Peyer's patch (tissue), 4 donors: ENCODE measurements at regions not wholly inside any gene's neighbourhood (a gene's known extent, or its start where the extent isn't known, plus 50 kb on each side); places are given as distances from the start of the nearest gene placed in this dataset.

Experiments
- POLR2A ChIP-seq, 2 donors: fragments of 450-650 bp; IDR thresholded peaks; one replicate each; pipeline ENCODE4 v1.5.1; 2017; ENCODE audit warnings: antibody characterized with exemption in 2 of 2, mild to moderate bottlenecking in 2 of 2, moderate library complexity in 2 of 2
- TF ChIP-seq, protein P1 (sequence below), 6 experiments: fragments of 450-650 bp in 4 of 6; fragments of 200-600 bp in 2 of 6; sonication (generic) in 1 of 6; IDR thresholded peaks; one replicate each; pipeline ENCODE4 v1.5.1; 2017 to 2019; ENCODE audit warnings: antibody characterized with exemption in 6 of 6, mild to moderate bottlenecking in 3 of 6, moderate library complexity in 1 of 6

DNA sequence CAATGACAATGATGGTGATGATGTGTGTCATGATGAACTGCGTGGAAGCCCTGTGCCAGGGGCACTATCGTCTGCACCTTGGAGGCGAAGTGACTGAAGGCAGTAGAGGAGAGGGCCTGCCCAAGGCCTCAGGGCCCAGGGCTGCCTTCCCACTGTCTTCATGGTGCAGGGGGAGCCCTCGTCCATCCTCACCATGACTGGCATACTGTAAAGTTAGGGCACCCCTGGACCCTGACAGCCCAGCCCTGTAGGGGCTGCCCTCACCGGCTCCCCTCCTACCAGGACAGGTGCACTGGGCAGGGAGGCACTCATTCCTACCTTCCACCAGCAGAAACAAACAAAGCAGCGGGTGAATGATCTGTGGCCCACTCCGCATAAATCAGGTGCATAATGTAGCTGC lies 156.9 kb upstream of the C1orf174 start:
- TF ChIP-seq, protein P1, sequence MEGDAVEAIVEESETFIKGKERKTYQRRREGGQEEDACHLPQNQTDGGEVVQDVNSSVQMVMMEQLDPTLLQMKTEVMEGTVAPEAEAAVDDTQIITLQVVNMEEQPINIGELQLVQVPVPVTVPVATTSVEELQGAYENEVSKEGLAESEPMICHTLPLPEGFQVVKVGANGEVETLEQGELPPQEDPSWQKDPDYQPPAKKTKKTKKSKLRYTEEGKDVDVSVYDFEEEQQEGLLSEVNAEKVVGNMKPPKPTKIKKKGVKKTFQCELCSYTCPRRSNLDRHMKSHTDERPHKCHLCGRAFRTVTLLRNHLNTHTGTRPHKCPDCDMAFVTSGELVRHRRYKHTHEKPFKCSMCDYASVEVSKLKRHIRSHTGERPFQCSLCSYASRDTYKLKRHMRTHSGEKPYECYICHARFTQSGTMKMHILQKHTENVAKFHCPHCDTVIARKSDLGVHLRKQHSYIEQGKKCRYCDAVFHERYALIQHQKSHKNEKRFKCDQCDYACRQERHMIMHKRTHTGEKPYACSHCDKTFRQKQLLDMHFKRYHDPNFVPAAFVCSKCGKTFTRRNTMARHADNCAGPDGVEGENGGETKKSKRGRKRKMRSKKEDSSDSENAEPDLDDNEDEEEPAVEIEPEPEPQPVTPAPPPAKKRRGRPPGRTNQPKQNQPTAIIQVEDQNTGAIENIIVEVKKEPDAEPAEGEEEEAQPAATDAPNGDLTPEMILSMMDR (IDR thresholded peaks at IDR 0.05): no peak
- no peak for TF ChIP-seq POLR2A (IDR thresholded peaks at IDR 0.05)
